Astrocyte of the hippocampus (primary cell): ENCODE measurements at regions not wholly inside any gene's neighbourhood (a gene's known extent, or its start where the extent isn't known, plus 50 kb on each side); places are given as distances from the start of the nearest gene placed in this dataset.
"Not testable (repeated sequence)": the region's sequence is repeated elsewhere in the genome, so short reads cannot be mapped to it uniquely, and the experiment has no call there.

Experiments used
- DNase-seq: peaks from one replicate; pipeline ENCODE4 v3.0.0; 2011; ENCODE audit warnings: low read depth, low spot score

DNA sequence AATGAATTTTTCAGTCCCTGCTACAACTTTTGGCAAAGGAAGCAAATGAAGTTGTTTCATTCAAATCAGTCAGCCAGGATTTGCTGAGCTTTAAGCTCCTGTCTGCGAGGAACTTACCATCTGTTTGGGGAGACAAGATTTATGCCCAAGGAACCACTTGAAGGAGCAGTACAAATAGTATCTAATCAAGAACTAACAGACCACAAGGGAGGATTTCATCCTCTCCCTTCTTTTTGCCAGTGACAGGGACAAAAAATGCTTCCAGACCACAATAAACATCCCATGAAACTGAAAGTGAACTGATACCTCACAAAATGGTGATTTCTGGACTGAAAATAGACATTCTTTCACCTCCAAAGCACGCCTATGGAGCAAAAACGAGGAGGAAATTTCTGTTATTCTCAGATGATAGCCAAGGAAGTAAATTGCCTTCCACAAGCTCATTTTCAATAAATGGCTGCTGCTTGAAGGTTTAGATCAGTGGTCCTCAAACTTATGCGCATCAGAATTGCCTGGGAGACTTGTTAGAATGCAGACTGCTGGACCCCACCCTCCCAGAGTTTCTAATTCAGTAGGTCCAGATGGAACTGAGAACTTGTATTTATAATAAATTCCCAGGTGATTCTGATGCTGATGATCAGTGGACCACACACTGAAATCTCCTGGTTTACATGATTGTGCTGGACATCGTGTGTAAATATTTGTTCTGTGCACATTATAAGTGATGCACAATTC, 202.4 kb upstream of the GADL1 start:
- DNase-seq: no peak

DNA sequence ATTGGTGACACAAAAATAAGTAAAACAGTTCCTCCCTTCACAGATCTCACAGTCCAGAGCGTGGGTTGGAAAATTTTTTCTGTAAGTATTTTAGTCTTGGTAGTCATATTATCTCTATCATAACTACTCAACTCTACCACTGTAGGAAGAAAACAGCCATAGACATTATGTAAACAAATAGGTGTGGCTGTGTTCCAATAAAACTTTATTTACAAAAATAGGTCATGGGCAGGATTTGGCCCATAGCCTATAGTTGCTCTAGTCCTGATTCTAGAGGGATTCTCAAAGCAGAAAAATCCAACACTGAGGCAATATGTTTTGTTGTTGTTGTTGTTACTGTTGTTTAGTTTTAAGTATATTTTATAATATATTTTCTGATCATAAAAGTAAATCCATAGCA, 206.1 kb upstream of the GADL1 start:
- no peak for DNase-seq

DNA sequence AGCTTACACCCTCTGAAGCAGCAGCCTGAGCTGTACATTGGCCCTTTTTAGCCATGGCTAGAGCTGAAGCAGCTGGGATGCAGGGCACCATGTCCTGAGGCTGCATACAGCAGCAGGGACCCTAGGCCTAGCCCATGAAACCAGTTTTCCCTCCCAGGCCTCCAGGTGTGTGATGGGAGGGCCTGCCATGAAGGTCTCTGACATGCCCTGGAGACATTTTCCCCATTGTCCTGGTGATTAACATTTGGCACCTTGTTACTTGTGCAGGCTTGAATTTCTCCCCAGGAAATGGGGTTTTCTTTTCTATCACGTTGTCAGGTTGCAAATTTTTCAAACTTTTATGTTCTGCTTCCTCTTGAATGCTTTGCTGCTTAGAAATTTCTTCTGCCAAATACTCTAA, 206.8 kb upstream of the GADL1 start:
- not testable (repeated sequence) for DNase-seq

DNA sequence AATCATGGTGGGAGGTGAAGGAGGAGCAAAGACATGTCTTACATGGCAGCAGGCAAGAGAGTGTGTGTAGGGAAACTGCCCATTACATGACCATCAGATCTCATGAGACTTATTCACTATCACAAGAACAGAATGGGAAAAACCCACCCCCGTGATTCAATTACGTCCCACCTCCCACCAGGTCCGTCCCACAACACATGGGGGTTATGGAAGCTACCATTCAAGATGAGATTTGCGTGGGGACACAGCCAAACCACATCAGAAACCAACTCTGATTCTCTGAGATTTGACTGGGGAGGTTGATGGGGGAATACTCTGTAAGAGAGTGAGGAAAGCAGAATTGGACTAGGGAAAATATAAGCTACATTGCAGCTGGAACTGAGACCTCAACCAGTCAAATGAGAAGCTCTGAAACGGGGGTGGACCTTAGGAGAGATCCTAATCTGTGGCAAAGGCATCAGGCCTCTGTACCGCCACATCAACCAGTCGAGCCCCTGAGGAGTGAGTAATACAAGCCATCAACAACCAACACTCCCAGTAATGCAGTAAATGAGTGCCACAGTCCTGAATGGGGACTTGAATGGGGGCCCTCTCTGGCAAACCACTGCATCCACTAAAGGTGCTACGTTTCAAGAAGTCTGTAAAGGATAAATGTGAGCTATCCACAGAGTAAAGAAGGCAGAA, 207.9 kb upstream of the GADL1 start:
- DNase-seq: no peak

DNA sequence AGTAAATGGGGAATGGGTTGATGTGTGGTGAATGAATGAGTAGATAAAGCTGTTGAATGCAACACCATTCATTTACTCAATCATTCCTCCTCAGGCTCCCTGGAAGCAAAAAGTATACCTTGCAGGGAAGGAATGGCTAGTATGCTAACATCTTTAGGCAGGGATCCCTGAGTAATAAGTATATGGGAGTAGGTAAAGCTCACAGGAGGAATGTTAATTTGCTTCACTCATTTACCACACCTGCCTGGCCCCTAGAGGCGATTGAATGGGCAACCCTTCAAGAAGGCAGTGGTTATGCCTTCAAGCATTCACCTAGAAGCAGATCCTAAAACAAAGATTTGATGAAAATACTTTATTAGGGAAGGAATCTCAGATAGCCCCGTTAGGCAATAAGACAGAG, 208.7 kb upstream of the GADL1 start:
- DNase-seq: no peak

DNA sequence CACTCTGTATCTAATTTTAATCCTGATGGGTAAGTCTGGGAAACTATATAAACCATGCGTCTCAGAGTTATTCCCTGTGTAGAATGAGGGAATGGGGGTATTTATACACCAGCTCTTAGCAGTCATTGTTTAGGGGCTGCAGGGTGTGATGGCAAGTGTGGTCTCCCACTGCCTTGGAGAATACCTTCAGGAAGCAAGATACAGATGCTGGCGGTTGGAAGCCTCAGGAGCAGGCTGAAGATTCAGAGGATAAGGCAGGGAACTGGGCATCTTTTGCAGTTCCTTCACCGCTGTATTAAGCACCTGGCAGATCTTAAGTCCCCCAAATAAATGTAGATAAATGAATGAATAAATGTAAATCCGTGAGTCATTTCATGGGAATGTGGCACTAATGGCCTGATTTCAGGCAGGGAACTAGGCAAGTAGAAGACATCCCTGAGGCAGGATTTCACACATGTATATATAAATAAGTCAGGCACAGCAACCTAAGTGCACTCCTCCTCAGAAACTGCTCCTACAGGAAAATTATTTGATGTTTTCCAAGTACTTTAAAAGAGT, 209.2 kb upstream of the GADL1 start:
- DNase-seq: peak; percentile 28

DNA sequence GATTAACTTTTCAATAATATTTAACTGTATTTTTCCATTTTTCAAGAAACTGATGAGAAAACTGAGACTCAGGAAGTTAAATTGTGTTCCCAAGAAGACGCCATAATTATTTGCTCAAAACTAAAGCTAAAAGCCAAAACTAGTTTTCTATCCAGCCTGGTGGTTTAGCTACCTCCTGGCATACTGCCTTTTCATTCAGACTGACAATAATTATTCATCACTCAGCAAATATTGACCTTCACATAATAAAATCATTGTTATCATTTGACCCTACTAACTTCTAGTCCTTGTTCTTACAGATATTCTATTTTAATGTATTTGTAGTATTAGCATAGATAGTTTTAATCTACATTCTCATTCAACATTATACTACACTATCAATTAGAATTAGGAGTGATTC, 210.6 kb upstream of the GADL1 start:
- DNase-seq: peak; percentile 10

DNA sequence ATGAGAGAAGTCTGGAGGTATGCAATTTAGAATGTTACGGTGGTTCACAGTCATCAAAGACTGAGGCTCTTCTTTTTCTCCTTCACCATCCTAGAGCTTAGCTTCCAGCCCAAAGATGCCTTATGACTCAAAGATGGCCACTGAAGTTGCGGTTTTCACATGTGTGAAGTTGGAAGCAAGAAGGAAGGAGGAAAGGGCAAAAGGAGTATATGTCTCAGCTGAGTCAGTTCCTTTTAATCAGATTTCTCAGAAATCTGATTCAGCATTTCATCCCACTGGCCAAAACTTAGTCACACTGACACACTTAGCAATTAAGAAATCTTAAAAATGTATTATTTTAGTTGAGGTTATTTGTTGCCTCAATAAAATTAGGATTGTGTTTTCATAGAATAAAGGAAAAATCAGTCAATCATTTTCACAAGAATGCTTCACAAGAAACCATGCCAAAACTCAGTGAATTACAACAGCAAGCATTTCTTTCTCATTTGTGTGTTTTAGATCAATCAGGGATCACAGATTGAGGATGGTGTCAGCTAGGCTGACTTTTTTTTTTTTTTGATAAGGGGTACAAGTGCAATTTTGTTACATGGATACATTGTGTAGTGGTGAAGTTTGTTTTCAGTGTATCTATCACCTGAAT, 211.1 kb upstream of the GADL1 start:
- DNase-seq: peak; percentile 82

DNA sequence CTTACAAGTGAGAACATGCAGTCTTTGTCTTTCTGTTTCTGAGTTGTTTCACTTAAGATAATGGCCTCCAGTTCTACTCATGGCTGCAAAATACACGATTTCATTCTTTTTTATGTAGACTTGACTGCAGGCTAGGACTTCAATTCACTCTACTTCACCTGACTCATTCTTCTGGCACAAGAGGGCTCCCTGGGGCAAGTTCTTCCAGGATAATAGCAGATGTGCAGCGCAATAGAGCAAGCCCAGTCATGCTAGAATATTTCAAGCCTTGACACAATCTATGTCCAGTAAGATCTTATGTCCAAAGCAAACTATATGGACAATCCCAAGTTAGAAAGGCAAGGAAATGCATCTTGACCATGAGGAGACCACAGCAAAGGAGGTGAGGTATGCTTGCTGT, 211.7 kb upstream of the GADL1 start:
- DNase-seq: peak; percentile 33

DNA sequence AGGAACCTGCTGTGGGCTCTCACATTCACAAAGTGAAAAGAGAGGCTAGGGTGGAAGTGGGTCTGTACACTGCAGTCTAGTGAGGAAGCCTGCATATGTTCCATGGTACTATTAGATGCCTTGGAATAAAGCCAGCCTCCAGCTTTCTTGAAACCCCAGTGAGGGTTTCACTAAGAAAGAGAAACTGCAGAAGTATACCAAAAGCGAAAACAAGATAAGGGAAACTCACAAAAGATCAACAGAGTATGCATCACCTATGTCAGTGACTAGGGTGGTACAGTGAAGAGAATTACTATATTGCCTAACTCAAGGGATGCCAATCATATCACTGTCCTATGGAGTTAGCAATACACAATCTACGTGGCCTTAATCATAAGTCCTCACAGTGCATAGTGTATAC, 212.5 kb upstream of the GADL1 start:
- no peak for DNase-seq

DNA sequence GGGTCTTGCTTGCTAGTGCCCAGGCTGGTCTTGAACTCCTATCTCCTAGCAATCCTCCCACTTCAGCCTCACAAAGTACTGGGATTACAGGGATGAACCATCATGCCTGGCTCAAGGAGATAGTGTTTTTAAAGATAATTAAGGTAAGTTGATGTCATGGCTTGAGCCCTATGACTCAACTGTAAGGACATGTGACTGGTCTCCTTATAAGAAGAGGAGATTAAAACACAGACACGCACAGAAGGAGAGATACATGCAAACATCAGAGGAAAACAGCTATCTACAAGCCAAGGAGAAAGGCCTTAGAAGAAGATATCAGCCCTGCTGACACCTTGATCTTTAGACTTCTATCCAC, 220.4 kb upstream of the GADL1 start:
- no peak for DNase-seq

DNA sequence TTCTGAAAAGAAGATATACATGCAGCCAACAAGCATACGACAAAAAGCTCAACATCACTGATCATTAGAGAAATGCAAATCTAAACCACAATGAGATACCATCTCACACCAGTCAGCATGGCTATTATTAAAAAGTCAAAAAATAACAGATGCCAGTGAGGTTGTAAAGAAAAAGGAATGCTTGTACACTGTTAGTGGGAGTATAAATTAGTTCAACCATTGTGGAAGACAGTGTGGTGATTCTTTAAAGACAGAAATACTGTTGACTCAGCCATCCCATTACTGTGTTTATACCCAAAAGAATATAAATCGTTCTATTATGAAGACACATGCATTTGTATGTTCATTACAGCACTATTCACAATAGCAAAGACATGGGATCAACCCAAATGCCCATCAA, 221.1 kb upstream of the GADL1 start:
- peak; percentile 13 for DNase-seq

DNA sequence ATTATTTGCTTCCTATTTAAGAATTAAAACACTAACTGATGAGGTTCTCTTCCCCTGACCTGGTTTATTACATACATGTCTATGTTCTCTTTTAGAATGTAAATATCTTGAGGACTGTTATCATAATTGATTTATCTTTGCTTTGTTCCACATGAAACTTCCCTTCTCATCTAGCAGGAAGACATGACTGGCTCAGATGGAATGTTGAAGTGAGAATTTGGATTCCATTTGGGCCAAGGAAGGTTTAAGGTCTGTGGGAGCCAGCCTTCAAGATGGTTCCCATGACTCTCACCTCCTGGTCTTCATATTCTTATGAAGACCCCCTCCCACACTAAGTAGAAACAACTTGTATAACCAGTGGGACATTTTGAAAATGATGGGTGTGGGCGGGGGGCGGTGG, 222.2 kb upstream of the GADL1 start:
- DNase-seq: no peak

DNA sequence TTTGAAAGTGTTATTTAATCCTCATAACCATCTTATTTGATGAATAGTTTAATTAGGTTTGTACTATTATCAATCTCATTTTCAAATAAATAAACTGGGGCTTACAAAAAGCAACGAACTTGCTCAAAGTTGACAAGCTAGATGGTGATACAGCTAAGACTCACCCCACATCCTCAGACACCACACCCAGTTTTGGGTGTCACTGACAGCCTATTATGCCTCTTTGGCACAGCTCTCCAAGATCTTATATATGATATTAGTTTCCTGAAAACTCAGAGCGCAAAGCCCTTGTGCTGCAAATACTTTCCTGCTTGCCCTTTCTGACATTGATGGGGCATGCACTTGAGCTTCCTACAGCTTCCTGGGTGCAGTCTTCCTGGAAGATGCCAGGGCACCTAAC, 223.4 kb upstream of the GADL1 start:
- DNase-seq: no peak

DNA sequence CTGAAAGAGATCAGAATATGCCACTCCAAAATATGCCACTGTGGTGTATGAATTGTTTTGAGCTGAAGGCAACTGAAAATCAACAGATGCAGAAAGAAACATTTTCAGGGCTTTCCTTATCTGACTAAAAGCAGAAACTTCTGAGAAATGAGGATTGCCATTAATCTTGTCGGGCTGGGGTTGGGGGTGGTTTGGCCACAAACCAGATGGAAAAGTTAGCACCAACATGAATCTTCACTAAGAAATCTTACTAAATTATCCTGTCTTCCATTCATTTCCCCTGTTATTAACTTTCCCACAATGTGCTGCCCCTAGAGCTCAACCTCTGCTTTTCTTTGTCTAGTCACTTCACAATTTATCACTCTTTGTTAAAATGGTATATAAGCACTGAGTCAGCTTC, 229.9 kb upstream of the GADL1 start:
- DNase-seq: peak; percentile 36

DNA sequence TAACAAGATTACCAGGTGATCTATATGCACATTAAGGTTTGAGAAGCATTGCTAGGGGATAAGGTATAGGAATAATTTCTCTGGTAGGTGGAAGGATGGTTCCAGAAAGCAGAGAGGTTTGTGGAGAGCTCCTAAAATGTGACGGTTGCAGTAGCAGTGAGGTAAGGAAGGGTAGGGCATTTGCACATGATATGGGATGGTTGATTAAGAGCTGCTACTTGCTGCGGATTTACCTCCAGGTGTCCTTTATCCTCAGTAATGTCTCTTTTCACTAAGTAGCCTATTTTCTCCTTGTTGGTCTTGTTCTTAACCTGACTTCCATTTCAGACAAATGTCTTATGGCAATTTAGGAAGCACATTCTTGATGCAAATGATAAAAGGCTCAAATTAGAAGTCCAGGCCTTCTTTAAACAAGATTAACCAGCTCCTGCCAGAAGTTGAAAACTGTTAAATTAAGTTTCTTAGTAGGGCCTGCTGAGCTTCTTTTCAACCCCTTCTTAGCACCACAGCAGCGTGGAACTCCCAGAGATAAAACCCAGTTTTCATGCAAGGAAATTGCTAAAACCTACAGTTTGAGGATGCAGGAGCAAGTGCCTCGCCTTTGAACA, 231.1 kb upstream of the GADL1 start:
- no peak for DNase-seq

DNA sequence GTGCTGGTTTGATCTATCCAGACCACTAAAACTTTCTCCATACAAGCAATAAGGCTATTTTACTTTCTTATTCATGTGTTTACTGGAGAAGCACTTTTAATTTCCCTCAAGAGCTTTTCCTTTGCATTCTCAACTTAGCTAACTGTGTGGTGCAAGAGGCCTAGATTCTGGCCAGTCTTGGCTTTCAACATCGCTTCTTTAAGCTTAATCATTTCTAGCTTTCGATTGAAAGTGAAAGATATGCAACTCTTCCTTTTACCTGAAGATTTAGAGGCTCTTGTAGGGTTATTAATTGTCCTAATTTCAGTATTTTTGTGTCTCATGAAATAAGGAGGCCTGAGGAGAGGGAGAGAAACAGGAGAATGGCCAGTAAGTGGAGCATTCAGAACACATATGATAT, 234.8 kb upstream of the GADL1 start:
- DNase-seq: no peak

DNA sequence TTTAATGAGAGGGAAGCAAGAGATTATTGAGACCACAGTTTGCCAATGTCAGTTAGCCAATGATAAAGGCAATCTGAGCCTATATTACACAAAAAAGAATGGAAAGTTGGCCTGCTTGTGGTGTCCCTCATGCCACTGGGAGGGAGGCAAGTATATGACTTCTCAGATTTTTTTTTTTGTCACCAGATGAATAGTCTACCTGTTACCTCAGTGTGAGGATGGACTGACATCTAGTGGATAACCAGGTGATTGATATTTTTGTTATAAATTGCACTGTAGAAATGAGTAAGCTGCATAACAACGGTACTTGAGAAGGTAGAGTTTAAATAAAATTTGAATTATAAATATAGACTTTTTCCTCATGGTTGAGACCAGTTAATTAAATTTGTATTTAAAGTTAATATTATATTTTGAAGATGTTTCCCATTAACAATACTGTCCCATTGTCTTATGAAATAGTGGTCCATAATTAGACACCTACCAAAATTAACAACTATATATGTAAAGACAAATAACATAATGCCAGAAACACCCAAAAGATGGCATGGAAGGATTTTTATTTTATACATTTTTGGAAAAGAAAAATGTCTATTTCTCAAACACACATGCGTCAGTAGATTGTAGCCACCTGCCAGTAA, 237.8 kb upstream of the GADL1 start:
- peak; percentile 55 for DNase-seq

DNA sequence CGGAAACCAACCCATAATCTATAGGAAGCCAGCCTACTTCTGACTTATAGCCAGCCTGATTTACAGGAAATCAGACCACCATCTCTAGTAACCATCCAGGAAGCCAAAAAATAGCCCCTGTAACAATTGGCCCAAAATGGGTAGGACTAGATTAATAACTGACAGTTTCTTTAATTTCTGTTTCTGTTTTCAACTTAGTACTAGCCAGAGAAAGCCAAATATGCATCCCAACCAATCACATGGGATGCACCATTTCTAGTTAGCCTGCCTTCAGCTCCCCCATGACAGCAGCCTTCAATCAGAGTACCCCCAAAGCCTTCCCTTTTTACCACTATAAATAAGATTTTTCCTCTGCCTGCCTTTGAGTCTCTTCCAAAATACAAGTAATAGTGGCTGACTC, 239.1 kb upstream of the GADL1 start:
- no peak for DNase-seq

DNA sequence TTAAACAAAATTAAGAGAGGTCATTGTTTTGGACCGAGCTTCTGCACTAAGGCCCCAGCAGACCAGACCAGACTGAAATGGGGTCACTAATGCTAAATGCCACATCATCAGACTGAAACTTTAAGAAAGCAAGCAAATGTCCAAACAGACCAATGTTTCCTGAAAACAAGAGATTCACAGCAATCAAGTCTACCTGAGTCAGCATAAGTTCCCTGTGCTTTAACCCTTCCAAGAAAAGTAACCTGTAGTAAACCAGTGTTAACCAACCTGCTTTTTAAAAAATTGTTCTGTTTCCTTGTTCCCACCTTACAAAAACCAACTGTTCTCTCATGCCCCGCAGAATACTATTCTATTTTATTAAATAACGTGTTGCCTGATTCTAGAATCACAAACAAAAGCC, 241.1 kb upstream of the GADL1 start:
- DNase-seq: no peak

DNA sequence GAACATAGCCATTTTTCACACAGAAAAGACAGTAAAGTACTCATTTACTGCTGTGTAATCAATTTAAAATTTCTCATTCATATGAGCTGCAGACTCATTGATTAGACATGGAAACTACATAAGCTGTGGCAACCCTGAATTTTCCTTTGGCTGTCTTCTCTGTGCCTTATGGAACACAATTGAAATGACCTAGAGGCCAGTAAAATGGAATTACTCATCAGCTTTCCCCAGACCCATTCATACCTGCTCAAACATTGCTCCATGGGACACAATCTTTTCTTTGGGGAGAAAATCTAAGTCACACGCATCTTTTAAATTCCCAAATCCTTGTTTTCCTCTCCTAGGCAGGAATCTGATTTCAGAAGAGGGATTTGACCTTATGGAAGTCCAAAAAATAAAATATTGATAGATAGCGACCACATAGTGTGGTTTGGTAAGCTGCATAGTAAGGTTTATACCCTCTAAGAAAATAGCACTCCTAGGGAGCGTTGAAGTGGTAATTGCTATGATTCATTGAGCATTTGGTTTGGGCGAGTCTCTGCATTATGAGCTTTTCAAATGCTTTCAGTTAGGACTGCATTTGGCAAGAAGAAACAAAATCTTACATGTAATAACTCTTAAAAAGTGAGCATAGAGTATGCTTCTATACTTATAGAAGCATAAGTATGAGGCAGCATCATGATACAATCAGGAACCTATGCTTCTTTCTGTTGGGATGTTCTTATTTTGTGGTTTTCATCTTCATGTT, 243.4 kb upstream of the GADL1 start:
- peak; percentile 41 for DNase-seq
